ENCODE measurements at regions not wholly inside any gene's neighbourhood (a gene's known extent, or its start where the extent isn't known, plus 50 kb on each side); places are given as distances from the start of the nearest gene placed in this dataset.

GRCh38 chr1:43073490-43074230 lies 98.4 kb downstream of the EBNA1BP2 start:
- ATAC-seq (replicated peaks in 6 of 8) = peak; percentile 77 to 95 (median 86)
- H3K4me1 ChIP-seq (replicated peaks in 1 of 2) = peaks cover 21 to 23% of the 10 kb centered on the region in 2 donors
- 21 to 100% (median 45%) methylated on average over 1 to 8 of the region's 8 CpGs; no CpG with 5 or more reads in 2 of the 10 experiments for WGBS, 10 experiments
- no peak overlapping the region for H3K27ac ChIP-seq
- in situ Hi-C loops (cut with MboI; ENCODE audit: low pct_unique_long_range_greater_than_20kb in 2 of 9, low sequenced_read_pairs in 9 of 9, unreplicated experiment in 9 of 9) = loop anchor here in 8 of 9 experiments (10.0 to 25.0 kb wide), 5 partner anchors 111 to 286 kb away; partner anchors contain the start of genes TMEM269 (in 4 of the 8) and SLC2A1 (in 1 of the 8)
- peak overlapping the region in 1 of 5 donors; percentile 9 for H3K4me3 ChIP-seq

- no peak for ATAC-seq (replicated peaks in 6 of 8)
Measured at GRCh38 chr1:43072314-43072713, 99.8 kb downstream of the EBNA1BP2 start.

GRCh38 chr1:43071241-43071640 lies 100.8 kb downstream of the EBNA1BP2 start:
- ATAC-seq (replicated peaks in 6 of 8) = no peak
- WGBS, 10 experiments = 90% methylated on average over 2 of the region's 2 CpGs; no CpG with 5 or more reads in 9 of the 10 experiments
- no peak overlapping the region for H3K4me3 ChIP-seq
- H3K27ac ChIP-seq = no peak overlapping the region
- in situ Hi-C loops (cut with MboI; ENCODE audit: low pct_unique_long_range_greater_than_20kb in 2 of 9, low sequenced_read_pairs in 9 of 9, unreplicated experiment in 9 of 9) = loop anchor here in 8 of 9 experiments (10.0 to 25.0 kb wide), 5 partner anchors 109 to 284 kb away; partner anchors contain the start of genes TMEM269 (in 4 of the 8) and SLC2A1 (in 1 of the 8)
- peaks cover 25 to 36% of the 10 kb centered on the region in 2 donors for H3K4me1 ChIP-seq (replicated peaks in 1 of 2)

More at GRCh38 chr1:43072314-43072713, 99.8 kb downstream of the EBNA1BP2 start:
- Histone ChIP-seq H3K27ac (no peak overlapping the region), H3K4me3 (no peak overlapping the region), H3K4me1 (replicated peaks in 1 of 2) (peaks cover 25 to 36% of the 10 kb centered on the region in 2 donors)
- 29 to 100% (median 89%) methylated on average over 1 to 4 of the region's 4 CpGs; no CpG with 5 or more reads in 2 of the 10 experiments for WGBS, 10 experiments
- in situ Hi-C loops (cut with MboI; ENCODE audit: low pct_unique_long_range_greater_than_20kb in 2 of 9, low sequenced_read_pairs in 9 of 9, unreplicated experiment in 9 of 9) = loop anchor here in 8 of 9 experiments (10.0 to 25.0 kb wide), 5 partner anchors 110 to 285 kb away; partner anchors contain the start of genes TMEM269 (in 4 of the 8) and SLC2A1 (in 1 of the 8)

- peak overlapping the region in 1 of 2 donors; percentile 65 for H3K27ac ChIP-seq
- peaks cover 25 to 36% of the 10 kb centered on the region in 2 donors for H3K4me1 ChIP-seq (replicated peaks in 1 of 2)
- in situ Hi-C loops (cut with MboI; ENCODE audit: low pct_unique_long_range_greater_than_20kb in 2 of 9, low sequenced_read_pairs in 9 of 9, unreplicated experiment in 9 of 9) = loop anchor here (10.0 to 25.0 kb wide), 5 partner anchors 107 to 282 kb away; partner anchors contain the start of genes TMEM269 (in 4 of the 9) and SLC2A1 (in 1 of the 9)
- ATAC-seq (replicated peaks in 6 of 8) = peak; percentile 36 to 65 (median 52)
- 69 to 83% (median 76%) methylated on average over 2 to 10 of the region's 12 CpGs; no CpG with 5 or more reads in 6 of the 10 experiments for WGBS, 10 experiments
- peak overlapping the region in 1 of 5 donors; percentile 13 for H3K4me3 ChIP-seq
Measured at GRCh38 chr1:43069461-43070050, 102.5 kb downstream of the EBNA1BP2 start.

GRCh38 chr1:43068911-43069310 lies 103.2 kb downstream of the EBNA1BP2 start:
- in situ Hi-C loops (cut with MboI; ENCODE audit: low pct_unique_long_range_greater_than_20kb in 2 of 9, low sequenced_read_pairs in 9 of 9, unreplicated experiment in 9 of 9) = loop anchor here in 6 of 9 experiments (10.0 to 25.0 kb wide), 4 partner anchors 107 to 282 kb away; partner anchors contain the start of genes TMEM269 (in 4 of the 6) and SLC2A1 (in 1 of the 6)

DNA sequence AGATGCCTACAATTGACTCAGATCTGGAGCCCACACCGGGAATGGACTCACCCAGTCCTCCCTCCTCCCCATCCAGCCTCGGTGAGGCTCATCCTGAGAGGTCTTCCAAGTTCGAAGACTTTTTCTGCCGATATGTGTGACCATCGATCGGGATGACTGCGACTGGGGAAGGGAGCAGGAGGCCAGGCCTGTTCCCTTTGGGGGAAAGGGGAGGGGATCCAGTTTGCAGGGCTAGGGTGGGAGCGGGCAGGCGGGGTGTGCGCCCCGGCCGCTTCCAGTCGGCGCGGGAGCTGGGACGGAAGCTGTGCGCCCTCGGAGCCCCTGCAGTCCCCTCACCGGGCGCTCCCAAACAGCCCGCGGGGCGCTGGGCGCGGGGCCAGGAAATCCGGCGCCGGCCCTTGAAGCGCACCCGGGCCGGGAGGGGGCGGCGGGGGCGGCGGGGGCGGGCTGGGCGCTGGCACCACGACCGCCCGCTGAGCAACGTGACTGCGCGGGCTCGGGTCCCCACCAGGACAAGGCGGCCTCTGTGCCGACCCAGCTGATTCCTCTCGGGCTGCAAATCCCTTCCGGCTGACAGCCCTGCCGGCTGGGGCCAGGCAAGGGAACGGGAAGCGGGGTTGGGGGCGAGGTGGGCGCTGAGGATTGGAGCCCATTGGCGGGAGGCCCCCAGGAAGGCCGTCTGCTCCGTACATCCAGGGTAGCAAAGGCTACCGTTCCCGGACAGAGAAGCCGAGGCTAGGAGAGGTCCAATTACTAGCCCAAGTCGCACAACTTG lies 103.9 kb downstream of the EBNA1BP2 start:
- WGBS, 10 experiments = 0 to 71% (median 56%) methylated on average over 1 to 13 of the region's 60 CpGs; no CpG with 5 or more reads in 4 of the 10 experiments
- peak overlapping the region in 2 of 5 donors; percentile 2 to 13 for H3K4me3 ChIP-seq
- H3K27ac ChIP-seq = peak overlapping the region in 1 of 2 donors; percentile 65
- ATAC-seq (replicated peaks in 6 of 8) = peak in 5 of 8 experiments; percentile 46 to 63 (median 60)
- in situ Hi-C loops (cut with MboI; ENCODE audit: low pct_unique_long_range_greater_than_20kb in 2 of 9, low sequenced_read_pairs in 9 of 9, unreplicated experiment in 9 of 9) = loop anchor here in 6 of 9 experiments (10.0 to 25.0 kb wide), 4 partner anchors 106 to 281 kb away; partner anchors contain the start of genes TMEM269 (in 4 of the 6) and SLC2A1 (in 1 of the 6)
- H3K4me1 ChIP-seq (replicated peaks in 1 of 2) = peaks cover 29 to 37% of the 10 kb centered on the region in 2 donors

More at GRCh38 chr1:43068911-43069310, 103.2 kb downstream of the EBNA1BP2 start:
- peak in 3 of 8 experiments; percentile 0 to 2 (median 1) for ATAC-seq (replicated peaks in 6 of 8)
- Histone ChIP-seq H3K4me3 (peak overlapping the region in 1 of 5 donors; percentile 13), H3K4me1 (replicated peaks in 1 of 2) (peaks cover 26 to 36% of the 10 kb centered on the region in 2 donors), H3K27ac (peak overlapping the region in 1 of 2 donors; percentile 65)
- WGBS, 10 experiments = 85 to 100% (median 100%) methylated on average over 1 to 4 of the region's 6 CpGs; no CpG with 5 or more reads in 7 of the 10 experiments

DNA sequence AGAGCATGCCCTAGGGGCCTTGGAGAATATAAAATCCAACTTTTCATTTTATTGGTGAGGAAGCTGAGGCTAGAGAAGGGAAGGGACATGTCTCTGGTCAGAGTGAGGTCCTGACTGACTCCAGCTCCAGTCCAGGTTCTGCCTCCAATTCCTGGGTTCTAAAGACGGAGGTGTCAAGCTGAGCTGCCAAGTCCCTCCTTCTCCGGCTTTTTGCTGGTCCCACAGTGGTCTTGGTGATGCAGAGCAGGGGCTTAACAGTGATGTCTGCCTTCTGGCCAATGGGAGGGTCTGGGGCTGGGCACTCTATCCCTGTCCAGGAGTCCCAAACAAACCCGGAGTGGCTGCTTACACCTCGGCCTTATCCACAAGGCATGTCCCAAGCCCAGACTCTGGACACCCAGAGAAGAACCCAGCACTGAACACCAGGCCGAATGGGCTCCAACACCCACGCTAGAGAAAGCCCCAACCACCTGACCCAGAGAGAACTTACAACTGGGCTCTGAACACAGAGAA lies 104.8 kb downstream of the EBNA1BP2 start:
- no peak for ATAC-seq (replicated peaks in 6 of 8)
- Histone ChIP-seq H3K4me1 (replicated peaks in 1 of 2) (peaks cover 38 to 44% of the 10 kb centered on the region in 2 donors), H3K27ac (no peak overlapping the region), H3K4me3 (no peak overlapping the region)
- in situ Hi-C loops (cut with MboI; ENCODE audit: low pct_unique_long_range_greater_than_20kb in 2 of 9, low sequenced_read_pairs in 9 of 9, unreplicated experiment in 9 of 9) = loop anchor here in 6 of 9 experiments (10.0 to 25.0 kb wide), 4 partner anchors 105 to 280 kb away; partner anchors contain the start of genes TMEM269 (in 4 of the 6) and SLC2A1 (in 1 of the 6)
- 78 to 100% (median 94%) methylated on average over 2 to 6 of the region's 6 CpGs; no CpG with 5 or more reads in 4 of the 10 experiments for WGBS, 10 experiments

DNA sequence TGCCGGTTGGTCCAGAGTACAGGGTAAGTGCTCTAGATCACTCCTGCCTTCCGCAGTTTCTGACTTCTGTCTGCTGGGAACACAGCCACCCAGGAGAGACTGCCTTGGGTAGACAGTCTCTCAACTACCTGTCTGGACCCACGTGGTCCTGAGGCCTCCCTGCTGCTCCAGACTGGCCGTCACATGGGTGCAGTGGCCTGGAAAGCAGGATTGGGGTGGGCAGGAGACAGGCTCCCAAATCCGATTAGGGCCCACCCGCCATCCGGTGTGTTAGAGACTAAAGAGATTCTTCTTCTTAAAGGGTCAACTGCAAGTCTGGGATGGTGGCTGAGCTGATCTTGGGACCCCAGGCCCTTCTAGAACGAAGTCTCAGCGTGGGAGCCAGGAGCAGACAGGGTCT lies 105.5 kb downstream of the EBNA1BP2 start:
- 89 to 100% (median 96%) methylated on average over 1 to 8 of the region's 9 CpGs; no CpG with 5 or more reads in 4 of the 10 experiments for WGBS, 10 experiments
- H3K4me1 ChIP-seq (replicated peaks in 1 of 2) = peaks cover 39 to 44% of the 10 kb centered on the region in 2 donors
- in situ Hi-C loops (cut with MboI; ENCODE audit: low pct_unique_long_range_greater_than_20kb in 2 of 9, low sequenced_read_pairs in 9 of 9, unreplicated experiment in 9 of 9) = loop anchor here in 6 of 9 experiments (10.0 to 25.0 kb wide), 4 partner anchors 104 to 279 kb away; partner anchors contain the start of genes TMEM269 (in 4 of the 6) and SLC2A1 (in 1 of the 6)
- H3K27ac ChIP-seq = no peak overlapping the region
- no peak for ATAC-seq (replicated peaks in 6 of 8)
- H3K4me3 ChIP-seq = no peak overlapping the region

GRCh38 chr1:43065616-43066399 lies 106.3 kb downstream of the EBNA1BP2 start:
- in situ Hi-C loops (cut with MboI; ENCODE audit: low pct_unique_long_range_greater_than_20kb in 2 of 9, low sequenced_read_pairs in 9 of 9, unreplicated experiment in 9 of 9) = loop anchor here in 6 of 9 experiments (10.0 to 25.0 kb wide), 4 partner anchors 104 to 279 kb away; partner anchors contain the start of genes TMEM269 (in 4 of the 6) and SLC2A1 (in 1 of the 6)
- H3K4me3 ChIP-seq = no peak overlapping the region
- no peak overlapping the region for H3K27ac ChIP-seq
- no peak for ATAC-seq (replicated peaks in 6 of 8)
- WGBS, 10 experiments = 68 to 100% (median 95%) methylated on average over 1 to 9 of the region's 13 CpGs; no CpG with 5 or more reads in 1 of the 10 experiments
- peaks cover 40 to 44% of the 10 kb centered on the region in 2 donors for H3K4me1 ChIP-seq (replicated peaks in 1 of 2)

- WGBS, 10 experiments = 48 to 92% (median 90%) methylated on average over 2 to 4 of the region's 5 CpGs; no CpG with 5 or more reads in 6 of the 10 experiments
- Histone ChIP-seq H3K4me3 (no peak overlapping the region), H3K27ac (no peak overlapping the region), H3K4me1 (replicated peaks in 1 of 2) (peaks cover 39 to 40% of the 10 kb centered on the region in 2 donors)
- ATAC-seq (replicated peaks in 6 of 8) = no peak
- in situ Hi-C loops (cut with MboI; ENCODE audit: low pct_unique_long_range_greater_than_20kb in 2 of 9, low sequenced_read_pairs in 9 of 9, unreplicated experiment in 9 of 9) = loop anchor here in 6 of 9 experiments (10.0 to 25.0 kb wide), 4 partner anchors 103 to 278 kb away; partner anchors contain the start of genes TMEM269 (in 4 of the 6) and SLC2A1 (in 1 of the 6)
Measured at GRCh38 chr1:43065191-43065590, 106.5 kb upstream of the SLC2A1 start.
